GDM1 (cell line): ENCODE measurements at regions not wholly inside any gene's neighbourhood (a gene's known extent, or its start where the extent isn't known, plus 50 kb on each side); places are given as distances from the start of the nearest gene placed in this dataset.

ENCODE experiments used
- DNase-seq: peaks from one replicate; lab custom pipeline; 2025; lab: John Stamatoyannopoulos, UW

GRCh38 chr13:74794582-74794981, 660.4 kb upstream of the KLF12 start:
- DNase-seq: no peak

- no peak for DNase-seq
These were observed 659.9 kb upstream of the KLF12 start for GRCh38 chr13:74794147-74794546.

GRCh38 chr13:74784959-74785358, 650.8 kb upstream of the KLF12 start:
- DNase-seq: no peak

- no peak for DNase-seq
These were observed 644.7 kb upstream of the KLF12 start for GRCh38 chr13:74778946-74779345.

- DNase-seq: no peak
These were observed 643.9 kb upstream of the KLF12 start for GRCh38 chr13:74778087-74778486.

- no peak for DNase-seq
These were observed 640.1 kb upstream of the KLF12 start for GRCh38 chr13:74774264-74774663.

- DNase-seq: no peak
These were observed 639.0 kb upstream of the KLF12 start for GRCh38 chr13:74773248-74773647.

- DNase-seq: no peak
These were observed 637.8 kb upstream of the KLF12 start for GRCh38 chr13:74771964-74772363.

- DNase-seq: no peak
These were observed 636.2 kb upstream of the KLF12 start for GRCh38 chr13:74770361-74770760.

GRCh38 chr13:74769333-74769732, 635.1 kb upstream of the KLF12 start:
- DNase-seq: no peak

GRCh38 chr13:74768521-74769085, 634.4 kb upstream of the KLF12 start:
- no peak for DNase-seq

- no peak for DNase-seq
These were observed 632.8 kb upstream of the KLF12 start for GRCh38 chr13:74767050-74767449.

- DNase-seq: no peak
These were observed 631.8 kb upstream of the KLF12 start for GRCh38 chr13:74765955-74766354.

- DNase-seq: no peak
These were observed 627.9 kb upstream of the KLF12 start for GRCh38 chr13:74761801-74762757.

- DNase-seq: no peak
These were observed 624.0 kb upstream of the KLF12 start for GRCh38 chr13:74758188-74758587.

GRCh38 chr13:74755065-74755464, 620.9 kb upstream of the KLF12 start:
- DNase-seq: no peak

GRCh38 chr13:74751739-74752138, 617.5 kb upstream of the KLF12 start:
- no peak for DNase-seq

GRCh38 chr13:74747186-74747955, 613.2 kb upstream of the KLF12 start:
- DNase-seq: no peak

GRCh38 chr13:74743992-74744391, 609.8 kb upstream of the KLF12 start:
- no peak for DNase-seq

- DNase-seq: no peak
These were observed 607.5 kb upstream of the KLF12 start for GRCh38 chr13:74741732-74742131.

GRCh38 chr13:74732736-74733385, 598.7 kb upstream of the KLF12 start:
- no peak for DNase-seq

GRCh38 chr13:74731731-74732130, 597.5 kb upstream of the KLF12 start:
- no peak for DNase-seq
